GM23248 (cell line): ENCODE measurements at regions not wholly inside any gene's neighbourhood (a gene's known extent, or its start where the extent isn't known, plus 50 kb on each side); places are given as distances from the start of the nearest gene placed in this dataset.
A peak's percentile ranks its signal among the peaks of the same experiment; 100 is the strongest.

Source experiments
- DNase-seq: peaks from one replicate; pipeline ENCODE4 v3.0.0-alpha.2; 2015
- H2AFZ ChIP-seq: fragments of 200-600 bp; sonication (generic); 2 replicates; pipeline ENCODE4 v1.6.1; 2016; ENCODE audit warnings: antibody characterized with exemption
- H3F3A ChIP-seq: fragments of 200-600 bp; sonication (generic); 2 replicates; pipeline ENCODE4 v1.6.1; 2016; ENCODE audit warnings: mild to moderate bottlenecking, antibody characterized with exemption, mixed run types; ENCODE audit not compliant: insufficient read depth
- H3K27ac ChIP-seq: fragments of 200-600 bp; sonication (generic); 2 replicates; pipeline ENCODE4 v1.5.1; 2016; ENCODE audit warnings: mild to moderate bottlenecking
- H3K27me3 ChIP-seq: fragments of 200-600 bp; sonication (generic); replicated peaks from 2 replicates; pipeline ENCODE4 v1.6.1; 2016; ENCODE audit warnings: mild to moderate bottlenecking; ENCODE audit not compliant: insufficient read depth
- H3K36me3 ChIP-seq: fragments of 200-600 bp; sonication (generic); 2 replicates; pipeline ENCODE4 v1.6.1; 2016; ENCODE audit warnings: low read depth, mild to moderate bottlenecking
- H3K4me1 ChIP-seq: fragments of 200-600 bp; sonication (generic); 2 replicates; pipeline ENCODE4 v1.6.1; 2016; ENCODE audit warnings: mild to moderate bottlenecking; ENCODE audit not compliant: insufficient read depth
- H3K4me2 ChIP-seq: fragments of 200-600 bp; sonication (generic); one replicate; pipeline ENCODE4 v1.6.1; 2016; ENCODE audit warnings: mild to moderate bottlenecking; ENCODE audit not compliant: unreplicated experiment
- H3K4me3 ChIP-seq: fragments of 200-600 bp; sonication (generic); 2 replicates; pipeline ENCODE4 v1.5.1; 2016; ENCODE audit warnings: mild to moderate bottlenecking
- H3K79me2 ChIP-seq: fragments of 200-600 bp; sonication (generic); 2 replicates; pipeline ENCODE4 v1.6.1; 2016; ENCODE audit warnings: mild to moderate bottlenecking; ENCODE audit not compliant: insufficient read depth
- H3K9ac ChIP-seq: fragments of 200-600 bp; sonication (generic); 2 replicates; pipeline ENCODE4 v1.6.1; 2016; ENCODE audit warnings: mild to moderate bottlenecking
- H3K9me2 ChIP-seq: fragments of 200-600 bp; sonication (generic); 2 replicates; pipeline ENCODE4 v1.6.1; 2016; ENCODE audit warnings: mixed run types, mild to moderate bottlenecking, moderate library complexity; ENCODE audit not compliant: insufficient read depth
- H3K9me3 ChIP-seq: fragments of 200-600 bp; sonication (generic); one replicate; pipeline ENCODE4 v1.6.1; 2017; ENCODE audit warnings: low read depth
- H4K20me1 ChIP-seq: fragments of 200-600 bp; sonication (generic); 2 replicates; pipeline ENCODE4 v1.6.0; 2016; ENCODE audit not compliant: insufficient read depth
- EZH2 ChIP-seq: fragments of 200-600 bp; sonication (generic); IDR thresholded peaks from 2 replicates; pipeline ENCODE4 v1.6.1; 2018; ENCODE audit warnings: antibody characterized with exemption, mild to moderate bottlenecking; ENCODE audit not compliant: insufficient read depth, poor library complexity, severe bottlenecking
- EZH2phosphoT487 ChIP-seq: fragments of 200-600 bp; sonication (generic); IDR thresholded peaks from 2 replicates; pipeline ENCODE4 v1.6.1; 2018; ENCODE audit warnings: antibody characterized with exemption, moderate library complexity, mild to moderate bottlenecking, low read depth; ENCODE audit not compliant: insufficient read depth
- WGBS, 2 experiments: methylation state at CpG; one replicate each; pipeline ENCODE4 v1.1.6; 2015 to 2017; ENCODE audit warnings: low lambda C conversion rate in 2 of 2, low coverage in 1 of 2; ENCODE audit errors: missing lambda C conversion rate in 2 of 2; 5-methylcytosine and 5-hydroxymethylcytosine counted together
- in situ Hi-C: fragments of 300-500 bp; cut with MboI; formaldehyde crosslinking; loops from 2 replicates; pipeline ENCODE4 v1.15.0; 2020

DNA sequence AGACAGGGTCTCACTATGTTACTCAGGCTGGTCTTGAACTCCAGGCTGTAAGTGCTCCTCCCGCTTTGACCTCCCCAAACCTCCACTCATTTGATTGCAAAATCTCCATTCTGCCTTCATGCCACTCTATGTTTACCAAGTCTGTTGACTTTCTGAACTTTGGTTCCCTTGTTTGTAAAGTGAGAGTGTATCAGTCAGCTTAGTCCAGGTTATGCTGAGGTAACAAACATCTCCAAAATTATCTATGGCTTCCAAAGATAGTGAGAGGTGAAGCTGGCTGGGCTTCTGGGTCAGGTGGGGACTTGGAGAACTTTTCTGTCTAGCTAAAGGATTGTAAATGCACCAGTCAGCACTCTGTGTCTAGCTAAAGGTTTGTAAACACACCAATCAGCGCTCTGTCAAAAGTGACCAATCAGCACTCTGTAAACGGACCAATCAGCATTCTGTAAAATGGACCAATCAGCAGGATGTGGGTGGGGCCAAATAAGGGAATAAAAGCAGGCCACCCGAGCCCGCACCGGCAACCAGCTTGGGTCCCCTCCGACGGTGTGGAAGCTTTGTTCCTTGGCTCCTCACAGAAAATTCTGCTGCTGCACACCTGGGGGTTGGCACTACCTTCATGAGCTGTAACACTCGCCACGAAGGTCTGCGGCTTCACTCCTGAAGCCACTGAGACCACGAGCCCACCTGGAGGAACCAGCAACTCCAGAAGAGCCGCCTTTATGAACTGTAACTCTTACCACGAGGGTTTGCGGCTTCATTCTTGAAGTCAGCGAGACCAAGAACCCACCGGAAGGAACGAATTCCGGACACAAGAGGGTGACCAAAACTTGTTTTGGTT lies 109.3 kb downstream of the MIAT start:
- peak overlapping the region; percentile 71; the same call in 1 of the 2 replicates for H3K27ac ChIP-seq
- no peaks in the 10 kb centered on the region for H3K36me3 ChIP-seq
- H3K27me3 ChIP-seq: no peaks in the 10 kb centered on the region
- no peaks in the 10 kb centered on the region for H4K20me1 ChIP-seq
- TF ChIP-seq EZH2 (no peak), EZH2phosphoT487 (no peak)
- H3K79me2 ChIP-seq: no peaks in the 10 kb centered on the region
- no peak overlapping the region for H3K4me2 ChIP-seq
- 0 out of 2 replicates have a peak overlapping the region, but pooled peaks have one; percentile 54 for H3K9ac ChIP-seq
- peaks cover 40% of the 10 kb centered on the region for H3K4me1 ChIP-seq
- H3F3A ChIP-seq: peaks cover 42% of the 10 kb centered on the region
- H3K9me3 ChIP-seq: no peaks in the 10 kb centered on the region
- H2AFZ ChIP-seq: no peak overlapping the region
- in situ Hi-C loops: loop anchor here (10.0 kb wide), 1 partner anchor 568 kb away; no protein-coding TSS in a partner anchor
- DNase-seq: no peak
- no peaks in the 10 kb centered on the region for H3K9me2 ChIP-seq
- 93% methylated on average over 19 of the region's 19 CpGs for WGBS, 2 experiments
- no peak overlapping the region for H3K4me3 ChIP-seq

DNA sequence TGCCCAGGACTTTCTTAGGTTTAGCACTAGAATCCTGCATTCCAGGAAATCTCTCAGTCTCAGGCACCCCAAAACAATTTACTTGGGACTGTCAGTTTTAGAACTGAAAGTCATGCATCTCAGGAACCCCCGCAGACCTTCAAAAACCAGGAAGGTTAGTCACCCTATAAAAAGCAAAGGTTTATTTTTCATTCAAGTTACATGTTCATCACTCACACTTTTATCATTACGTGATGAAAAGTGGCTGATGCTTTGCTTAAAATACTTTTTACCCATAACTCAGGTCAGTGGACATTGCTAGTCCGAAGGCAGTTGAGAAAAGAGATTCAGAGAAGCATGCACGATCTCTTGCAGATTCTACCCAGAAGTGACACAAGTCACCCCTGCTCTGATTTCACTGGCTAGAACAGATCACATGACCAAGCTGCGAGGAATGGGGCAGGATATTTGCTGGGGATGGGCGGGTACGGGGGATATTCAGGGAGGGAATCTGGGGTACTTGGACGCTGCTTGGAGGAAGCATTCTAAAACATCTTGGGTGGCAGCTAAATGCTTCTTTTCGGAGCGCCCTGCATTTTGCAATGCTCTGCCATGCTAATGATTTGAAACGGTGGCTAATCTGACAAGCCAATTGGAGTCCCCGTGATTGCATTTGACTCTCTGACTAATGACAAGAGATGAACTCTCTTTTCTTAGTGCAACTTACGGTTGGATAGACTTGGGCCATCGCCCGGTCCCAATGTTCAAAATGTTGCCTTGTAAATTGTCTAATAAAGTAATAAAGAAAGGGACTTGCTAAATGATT lies 110.2 kb downstream of the MIAT start:
- H3K4me3 ChIP-seq: peak overlapping the region; percentile 48
- no peaks in the 10 kb centered on the region for H3K79me2 ChIP-seq
- H3F3A ChIP-seq: peaks cover 40% of the 10 kb centered on the region
- H3K9me2 ChIP-seq: no peaks in the 10 kb centered on the region
- H3K9me3 ChIP-seq: no peaks in the 10 kb centered on the region
- no peaks in the 10 kb centered on the region for H3K27me3 ChIP-seq
- no peaks in the 10 kb centered on the region for H3K36me3 ChIP-seq
- H3K4me2 ChIP-seq: peak overlapping the region; percentile 53
- peak overlapping the region; percentile 54 for H3K9ac ChIP-seq
- in situ Hi-C loops: loop anchor here (10.0 kb wide), 1 partner anchor 567 kb away; no protein-coding TSS in a partner anchor
- H3K4me1 ChIP-seq: peaks cover 40% of the 10 kb centered on the region
- peak overlapping the region; percentile 71 for H3K27ac ChIP-seq
- TF ChIP-seq EZH2: no peak
- H2AFZ ChIP-seq: peak overlapping the region; percentile 47; the same call in 1 of the 2 replicates
- WGBS, 2 experiments: 9 to 14% methylated on average over 15 of the region's 15 CpGs
- H4K20me1 ChIP-seq: no peaks in the 10 kb centered on the region
- peak; percentile 67 for DNase-seq

DNA sequence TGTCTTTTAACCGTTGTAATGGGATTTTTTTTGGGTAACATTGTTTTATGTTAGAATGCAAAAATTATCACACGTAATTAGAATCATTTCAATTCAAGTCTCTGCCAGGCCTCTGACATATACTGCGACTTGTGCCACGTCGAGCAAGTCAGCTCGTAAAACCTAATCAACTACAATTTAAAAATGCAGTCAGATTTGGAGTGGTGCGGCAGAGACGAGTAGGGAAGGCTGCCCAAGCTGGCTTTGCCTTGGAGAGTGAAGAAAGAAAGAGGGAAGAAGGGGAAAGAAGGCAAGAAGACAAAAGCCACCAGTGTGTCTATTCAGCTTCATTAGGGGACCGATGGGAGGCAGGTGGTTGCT lies 110.7 kb downstream of the MIAT start:
- no peaks in the 10 kb centered on the region for H3K27me3 ChIP-seq
- in situ Hi-C loops: loop anchor here (10.0 kb wide), 1 partner anchor 567 kb away; no protein-coding TSS in a partner anchor
- DNase-seq: peak; percentile 27
- no peaks in the 10 kb centered on the region for H3K9me2 ChIP-seq
- peak overlapping the region; percentile 71 for H3K27ac ChIP-seq
- H3K9ac ChIP-seq: peak overlapping the region; percentile 54
- peak overlapping the region; percentile 53 for H3K4me2 ChIP-seq
- H3K9me3 ChIP-seq: no peaks in the 10 kb centered on the region
- H4K20me1 ChIP-seq: no peaks in the 10 kb centered on the region
- peaks cover 34% of the 10 kb centered on the region for H3K4me1 ChIP-seq
- peak overlapping the region; percentile 48; the same call in 1 of the 2 replicates for H3K4me3 ChIP-seq
- no peaks in the 10 kb centered on the region for H3K79me2 ChIP-seq
- H3F3A ChIP-seq: peaks cover 35% of the 10 kb centered on the region
- no peak for TF ChIP-seq EZH2phosphoT487
- TF ChIP-seq EZH2: no peak
- peak overlapping the region; percentile 47; the same call in 1 of the 2 replicates for H2AFZ ChIP-seq
- 21 to 28% methylated on average over 9 of the region's 9 CpGs for WGBS, 2 experiments
- no peaks in the 10 kb centered on the region for H3K36me3 ChIP-seq

DNA sequence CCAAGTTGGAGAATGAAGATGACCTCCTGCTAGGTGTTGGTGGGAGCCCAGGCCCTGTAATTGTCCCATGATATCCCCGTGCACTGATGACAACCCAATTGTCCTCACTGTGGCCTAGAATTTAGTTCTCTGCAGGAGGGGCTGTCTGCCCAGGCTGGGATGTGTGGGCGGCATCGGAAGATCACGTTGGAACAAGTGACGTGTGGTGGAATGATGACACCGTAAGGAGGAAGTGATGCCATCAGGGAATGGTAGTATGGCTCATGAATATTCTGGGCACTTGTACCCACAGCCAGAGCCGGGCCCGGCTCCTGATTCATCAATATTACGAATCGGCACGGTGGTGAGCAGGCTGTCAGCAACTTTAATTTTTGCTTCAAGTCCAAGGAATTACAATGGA lies 111.6 kb downstream of the MIAT start:
- in situ Hi-C loops: loop anchor here (10.0 kb wide), 1 partner anchor 566 kb away; no protein-coding TSS in a partner anchor
- Histone ChIP-seq H3K9me3 (no peaks in the 10 kb centered on the region), H3F3A (peaks cover 26% of the 10 kb centered on the region), H3K36me3 (no peaks in the 10 kb centered on the region), H3K4me2 (peak overlapping the region; percentile 53), H3K79me2 (no peaks in the 10 kb centered on the region), H4K20me1 (no peaks in the 10 kb centered on the region), H3K27me3 (no peaks in the 10 kb centered on the region), H3K9me2 (no peaks in the 10 kb centered on the region), H3K9ac (peak overlapping the region; percentile 54), H3K4me3 (no peak overlapping the region), H2AFZ (no peak overlapping the region), H3K4me1 (peaks cover 29% of the 10 kb centered on the region), H3K27ac (peak overlapping the region; percentile 71)
- DNase-seq: peak; percentile 96
- TF ChIP-seq EZH2: no peak
- no peak for TF ChIP-seq EZH2phosphoT487
- WGBS, 2 experiments: 7 to 10% methylated on average over 11 of the region's 11 CpGs
